Glutamatergic neuron (in vitro differentiated cells): ENCODE measurements at regions not wholly inside any gene's neighbourhood (a gene's known extent, or its start where the extent isn't known, plus 50 kb on each side); places are given as distances from the start of the nearest gene placed in this dataset.

Experiments
- DNase-seq: peaks from one replicate; pipeline ENCODE4 v3.0.0; 2022
- H3K27ac Mint-ChIP-seq: one replicate; pipeline ENCODE4 v1.8.0; 2020; ENCODE audit warnings: mild to moderate bottlenecking, mixed read lengths, inconsistent platforms; ENCODE audit not compliant: unreplicated experiment
- H3K27me3 Mint-ChIP-seq: one replicate; pipeline ENCODE4 v1.8.0; 2020; ENCODE audit warnings: mild to moderate bottlenecking, moderate library complexity, mixed read lengths, inconsistent platforms; ENCODE audit not compliant: unreplicated experiment
- H3K36me3 Mint-ChIP-seq: one replicate; pipeline ENCODE4 v1.8.0; 2020; ENCODE audit warnings: mild to moderate bottlenecking, mixed read lengths, inconsistent platforms; ENCODE audit not compliant: unreplicated experiment
- H3K4me1 Mint-ChIP-seq: one replicate; pipeline ENCODE4 v1.8.0; 2020; ENCODE audit warnings: mild to moderate bottlenecking, low read depth, mixed read lengths, inconsistent platforms; ENCODE audit not compliant: unreplicated experiment
- H3K4me3 Mint-ChIP-seq: one replicate; pipeline ENCODE4 v1.8.0; 2020; ENCODE audit warnings: mild to moderate bottlenecking, mixed read lengths, inconsistent platforms; ENCODE audit not compliant: unreplicated experiment
- H3K9me3 Mint-ChIP-seq: one replicate; pipeline ENCODE4 v1.8.0; 2020; ENCODE audit warnings: mild to moderate bottlenecking, moderate library complexity, mixed read lengths, inconsistent platforms; ENCODE audit not compliant: unreplicated experiment
- TF ChIP-seq, protein P1 (sequence below): fragments of 200-600 bp; sonication (generic); IDR thresholded peaks from one replicate; pipeline ENCODE4 v1.5.0; 2021; ENCODE audit not compliant: partially characterized antibody, unreplicated experiment

DNA sequence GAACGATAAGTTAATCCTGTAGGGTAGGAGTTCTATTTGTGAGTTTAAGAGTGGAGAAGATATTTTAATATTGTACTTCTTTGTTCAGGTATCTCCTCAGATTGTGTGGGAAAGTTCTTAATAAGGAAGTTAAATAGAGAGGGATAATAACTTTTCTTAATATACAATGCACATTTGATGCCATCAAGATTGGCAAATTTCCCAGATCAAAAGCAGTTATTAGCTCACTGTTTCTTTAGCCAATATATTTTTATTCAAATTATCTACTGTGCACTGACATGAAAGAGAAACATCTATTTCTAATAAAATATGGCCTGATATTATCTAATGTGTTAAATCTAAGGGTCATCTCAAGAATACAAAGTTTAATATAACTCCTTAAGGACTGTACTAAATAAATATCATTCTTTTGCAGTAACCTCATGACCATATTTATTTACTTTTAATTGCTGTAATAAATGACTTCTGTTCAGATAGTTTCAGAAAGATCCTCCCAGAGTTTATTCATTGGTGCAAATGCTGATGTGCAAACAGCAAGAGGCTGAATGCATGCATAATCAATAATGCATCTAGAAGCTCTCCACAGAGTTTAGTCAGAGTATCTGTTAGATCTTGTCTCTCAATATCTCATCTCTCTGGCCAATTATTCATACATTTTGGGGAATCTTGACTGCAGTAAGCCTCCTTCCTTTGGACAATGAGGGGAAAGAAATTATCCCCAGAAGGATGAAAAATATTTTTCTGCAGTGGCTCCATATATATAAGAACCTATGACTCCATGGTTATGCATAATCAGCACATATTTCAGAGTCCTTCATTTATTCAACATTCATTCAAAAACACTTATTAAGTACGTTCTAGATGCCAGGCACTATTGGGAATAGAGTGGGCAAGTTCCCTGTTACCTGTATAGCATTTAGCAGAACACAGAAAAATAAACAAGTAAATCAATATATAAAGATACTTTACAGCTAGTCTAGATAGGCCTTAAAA, 85.3 kb downstream of the SPATA31D1 start:
- H3K4me3 Mint-ChIP-seq: no peak overlapping the region
- H3K27me3 Mint-ChIP-seq: no peaks in the 10 kb centered on the region
- no peak overlapping the region for H3K27ac Mint-ChIP-seq
- H3K9me3 Mint-ChIP-seq: no peaks in the 10 kb centered on the region
- no peaks in the 10 kb centered on the region for H3K36me3 Mint-ChIP-seq
- TF ChIP-seq, protein P1, sequence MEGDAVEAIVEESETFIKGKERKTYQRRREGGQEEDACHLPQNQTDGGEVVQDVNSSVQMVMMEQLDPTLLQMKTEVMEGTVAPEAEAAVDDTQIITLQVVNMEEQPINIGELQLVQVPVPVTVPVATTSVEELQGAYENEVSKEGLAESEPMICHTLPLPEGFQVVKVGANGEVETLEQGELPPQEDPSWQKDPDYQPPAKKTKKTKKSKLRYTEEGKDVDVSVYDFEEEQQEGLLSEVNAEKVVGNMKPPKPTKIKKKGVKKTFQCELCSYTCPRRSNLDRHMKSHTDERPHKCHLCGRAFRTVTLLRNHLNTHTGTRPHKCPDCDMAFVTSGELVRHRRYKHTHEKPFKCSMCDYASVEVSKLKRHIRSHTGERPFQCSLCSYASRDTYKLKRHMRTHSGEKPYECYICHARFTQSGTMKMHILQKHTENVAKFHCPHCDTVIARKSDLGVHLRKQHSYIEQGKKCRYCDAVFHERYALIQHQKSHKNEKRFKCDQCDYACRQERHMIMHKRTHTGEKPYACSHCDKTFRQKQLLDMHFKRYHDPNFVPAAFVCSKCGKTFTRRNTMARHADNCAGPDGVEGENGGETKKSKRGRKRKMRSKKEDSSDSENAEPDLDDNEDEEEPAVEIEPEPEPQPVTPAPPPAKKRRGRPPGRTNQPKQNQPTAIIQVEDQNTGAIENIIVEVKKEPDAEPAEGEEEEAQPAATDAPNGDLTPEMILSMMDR: no peak
- DNase-seq: no peak
- no peaks in the 10 kb centered on the region for H3K4me1 Mint-ChIP-seq

DNA sequence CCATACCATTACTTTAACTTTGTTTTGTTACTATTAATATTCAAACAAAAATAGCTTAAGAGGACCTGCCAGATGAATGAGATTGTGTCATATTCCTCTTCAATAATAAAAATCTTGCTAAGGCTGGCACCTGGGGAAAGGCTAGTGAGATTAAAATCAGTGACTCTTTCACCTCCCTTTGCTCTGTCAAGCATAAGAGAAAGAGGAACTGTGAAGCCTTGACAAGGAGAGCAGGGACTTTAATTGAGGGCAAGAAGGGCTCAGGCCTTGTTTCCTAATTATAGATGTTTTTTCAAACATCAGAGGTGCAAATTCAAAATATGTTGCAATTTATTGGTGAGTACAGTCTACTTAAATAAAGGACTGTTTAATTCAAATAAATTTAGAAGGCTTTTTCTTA, 91.7 kb downstream of the SPATA31D1 start:
- TF ChIP-seq, protein P1: no peak
- no peak overlapping the region for H3K27ac Mint-ChIP-seq
- DNase-seq: no peak
- no peaks in the 10 kb centered on the region for H3K27me3 Mint-ChIP-seq
- no peaks in the 10 kb centered on the region for H3K4me1 Mint-ChIP-seq
- H3K9me3 Mint-ChIP-seq: no peaks in the 10 kb centered on the region
- no peak overlapping the region for H3K4me3 Mint-ChIP-seq
- H3K36me3 Mint-ChIP-seq: no peaks in the 10 kb centered on the region

DNA sequence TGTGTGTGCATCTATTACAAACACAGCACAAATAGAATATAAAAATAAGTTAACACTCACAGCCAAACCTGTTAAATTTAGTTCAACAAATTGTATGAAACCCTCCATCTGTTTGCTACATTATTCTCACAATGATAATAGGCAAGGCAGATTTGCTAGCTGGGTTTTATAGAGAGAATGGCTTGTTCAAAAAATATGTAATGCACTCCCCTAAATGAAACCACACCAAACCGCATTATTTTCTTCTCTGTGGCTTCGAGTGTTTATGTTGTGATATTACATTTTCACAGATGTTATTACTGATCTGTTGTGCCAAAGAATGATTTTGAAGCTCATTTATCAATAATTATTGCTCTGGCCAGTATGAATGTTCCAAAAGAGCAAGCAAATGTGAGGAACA, 92.9 kb downstream of the SPATA31D1 start:
- Mint-ChIP-seq H3K4me3 (no peak overlapping the region), H3K9me3 (no peaks in the 10 kb centered on the region), H3K36me3 (no peaks in the 10 kb centered on the region), H3K27ac (no peak overlapping the region), H3K4me1 (no peaks in the 10 kb centered on the region), H3K27me3 (no peaks in the 10 kb centered on the region)
- DNase-seq: no peak
- TF ChIP-seq, protein P1: no peak

DNA sequence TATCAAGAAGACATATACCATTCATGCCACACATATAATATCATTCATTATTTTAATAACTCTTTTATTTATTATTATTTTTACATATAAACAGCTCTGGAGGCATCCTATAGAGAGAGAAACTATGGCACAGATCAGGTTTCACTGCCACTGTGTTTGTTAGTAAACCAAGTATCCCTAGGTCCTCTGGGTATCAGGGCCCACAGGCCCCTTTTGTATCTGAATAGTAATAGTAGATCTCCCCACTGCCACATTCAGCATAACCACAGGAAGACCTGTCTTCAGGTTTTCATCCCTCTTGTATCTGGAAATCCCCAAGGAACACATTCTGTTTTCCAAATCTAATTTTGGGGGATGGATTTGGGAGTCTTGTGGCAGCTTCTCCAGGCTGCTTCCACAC, 94.0 kb downstream of the SPATA31D1 start:
- TF ChIP-seq, protein P1: no peak
- DNase-seq: no peak
- Mint-ChIP-seq H3K4me3 (no peak overlapping the region), H3K9me3 (no peaks in the 10 kb centered on the region), H3K27me3 (no peaks in the 10 kb centered on the region), H3K36me3 (no peaks in the 10 kb centered on the region), H3K27ac (no peak overlapping the region), H3K4me1 (no peaks in the 10 kb centered on the region)

DNA sequence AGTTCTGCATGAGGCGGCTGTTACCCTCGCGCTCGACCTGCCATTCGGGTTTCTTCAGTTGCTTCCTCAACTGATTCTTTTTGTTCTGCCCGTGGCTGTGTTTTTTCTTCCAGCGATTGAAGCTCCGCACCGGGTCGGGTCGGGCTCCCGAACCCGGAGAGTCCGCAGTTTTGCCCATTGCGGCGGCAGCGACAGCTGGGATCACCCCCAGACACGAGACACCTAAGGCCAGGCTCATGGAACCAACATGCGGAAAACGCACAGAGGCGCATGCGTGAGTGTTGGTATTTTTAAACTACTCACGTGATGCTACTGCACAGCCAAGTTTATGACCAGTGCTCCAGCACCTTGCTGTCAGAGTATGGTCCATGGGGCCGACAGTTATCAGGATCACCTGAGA, 100.0 kb downstream of the SPATA31D1 start:
- no peak for DNase-seq
- TF ChIP-seq, protein P1: no peak
- Mint-ChIP-seq H3K36me3 (no peaks in the 10 kb centered on the region), H3K4me3 (no peak overlapping the region), H3K9me3 (no peaks in the 10 kb centered on the region), H3K27ac (no peak overlapping the region), H3K27me3 (no peaks in the 10 kb centered on the region), H3K4me1 (no peaks in the 10 kb centered on the region)
